Sigmoid colon (tissue), 4 donors: ENCODE measurements at regions not wholly inside any gene's neighbourhood (a gene's known extent, or its start where the extent isn't known, plus 50 kb on each side); places are given as distances from the start of the nearest gene placed in this dataset.

Experiments used
- EP300 ChIP-seq, 4 donors: sonication (generic); formaldehyde crosslinking; IDR thresholded peaks; one replicate each; pipeline ENCODE4 v1.6.1; 2017; ENCODE audit warnings: antibody characterized with exemption in 4 of 4
- POLR2A ChIP-seq, 2 donors: fragments of 450-650 bp; IDR thresholded peaks; one replicate each; pipeline ENCODE4 v1.6.1; 2016; ENCODE audit warnings: antibody characterized with exemption in 2 of 2, mild to moderate bottlenecking in 2 of 2, moderate library complexity in 2 of 2
- POLR2AphosphoS5 ChIP-seq, 4 donors: sonication (generic); formaldehyde crosslinking; IDR thresholded peaks; one replicate each; pipeline ENCODE4 v1.6.1; 2017; ENCODE audit warnings: antibody characterized with exemption in 4 of 4
- TF ChIP-seq, protein P1 (sequence below), 4 experiments: fragments of 450-650 bp in 3 of 4; fragments of 200-600 bp in 1 of 4; IDR thresholded peaks; one replicate each; pipeline ENCODE4 v1.5.1; 2016 to 2019; ENCODE audit warnings: antibody characterized with exemption in 4 of 4, mild to moderate bottlenecking in 3 of 4, moderate library complexity in 2 of 4

DNA sequence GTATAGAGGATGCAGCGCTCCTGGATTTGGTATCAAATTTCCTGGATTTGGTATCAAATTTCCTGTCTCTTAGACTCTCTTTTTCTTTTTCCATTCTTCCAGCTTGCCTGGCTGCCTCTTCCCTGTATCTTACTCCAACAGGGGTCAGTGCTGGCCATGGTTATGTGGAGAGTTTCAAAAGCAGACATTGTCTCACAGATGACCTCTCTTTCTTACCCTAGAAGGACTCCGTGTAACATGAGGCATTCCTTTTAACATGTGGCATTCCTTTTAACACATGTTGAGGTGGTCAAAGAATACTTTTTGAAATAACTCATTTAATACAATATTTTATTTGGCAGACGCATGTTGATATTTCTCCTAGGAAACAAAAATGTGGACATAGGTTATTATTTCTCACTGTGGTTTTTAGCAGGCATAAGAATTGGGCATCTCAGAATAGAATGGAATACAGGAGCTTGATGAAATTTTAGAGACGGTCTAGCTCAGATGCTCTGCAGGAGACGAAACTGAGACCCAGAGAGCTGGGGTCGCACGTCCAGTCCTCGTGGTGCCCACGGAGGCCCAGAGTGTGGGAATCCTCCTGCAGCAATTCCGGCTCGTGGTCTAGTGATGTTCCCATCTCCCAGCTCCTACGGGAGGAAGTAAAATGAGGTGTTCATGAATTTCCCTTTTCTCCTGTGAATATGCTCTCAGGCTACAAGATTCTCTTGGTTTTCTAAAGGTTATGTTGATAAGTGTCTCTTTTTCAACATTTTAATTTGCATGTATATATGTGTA is 59.6 kb upstream of the PITRM1 start:
- TF ChIP-seq, protein P1, sequence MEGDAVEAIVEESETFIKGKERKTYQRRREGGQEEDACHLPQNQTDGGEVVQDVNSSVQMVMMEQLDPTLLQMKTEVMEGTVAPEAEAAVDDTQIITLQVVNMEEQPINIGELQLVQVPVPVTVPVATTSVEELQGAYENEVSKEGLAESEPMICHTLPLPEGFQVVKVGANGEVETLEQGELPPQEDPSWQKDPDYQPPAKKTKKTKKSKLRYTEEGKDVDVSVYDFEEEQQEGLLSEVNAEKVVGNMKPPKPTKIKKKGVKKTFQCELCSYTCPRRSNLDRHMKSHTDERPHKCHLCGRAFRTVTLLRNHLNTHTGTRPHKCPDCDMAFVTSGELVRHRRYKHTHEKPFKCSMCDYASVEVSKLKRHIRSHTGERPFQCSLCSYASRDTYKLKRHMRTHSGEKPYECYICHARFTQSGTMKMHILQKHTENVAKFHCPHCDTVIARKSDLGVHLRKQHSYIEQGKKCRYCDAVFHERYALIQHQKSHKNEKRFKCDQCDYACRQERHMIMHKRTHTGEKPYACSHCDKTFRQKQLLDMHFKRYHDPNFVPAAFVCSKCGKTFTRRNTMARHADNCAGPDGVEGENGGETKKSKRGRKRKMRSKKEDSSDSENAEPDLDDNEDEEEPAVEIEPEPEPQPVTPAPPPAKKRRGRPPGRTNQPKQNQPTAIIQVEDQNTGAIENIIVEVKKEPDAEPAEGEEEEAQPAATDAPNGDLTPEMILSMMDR (IDR thresholded peaks at IDR 0.05), result no peak
- TF ChIP-seq EP300 (IDR thresholded peaks at IDR 0.05) (no peak), POLR2A (IDR thresholded peaks at IDR 0.05) (no peak), POLR2AphosphoS5 (IDR thresholded peaks at IDR 0.05) (no peak)
